Osteocyte (in vitro differentiated cells): ENCODE measurements at regions not wholly inside any gene's neighbourhood (a gene's known extent, or its start where the extent isn't known, plus 50 kb on each side); places are given as distances from the start of the nearest gene placed in this dataset.

Experiments
- DNase-seq: peaks from one replicate; pipeline ENCODE4 v3.0.0; 2021; ENCODE audit warnings: mixed read lengths; ENCODE audit not compliant: unreplicated experiment; ENCODE audit errors: extremely low spot score
- H3K27ac Mint-ChIP-seq: one replicate; pipeline ENCODE4 v1.8.0; 2021; ENCODE audit warnings: mild to moderate bottlenecking, mixed read lengths; ENCODE audit not compliant: unreplicated experiment
- H3K27me3 Mint-ChIP-seq: one replicate; pipeline ENCODE4 v1.8.0; 2021; ENCODE audit warnings: mixed read lengths; ENCODE audit not compliant: unreplicated experiment
- H3K36me3 Mint-ChIP-seq: one replicate; pipeline ENCODE4 v1.8.0; 2021; ENCODE audit warnings: mixed read lengths; ENCODE audit not compliant: unreplicated experiment
- H3K4me1 Mint-ChIP-seq: one replicate; pipeline ENCODE4 v1.8.0; 2021; ENCODE audit warnings: mixed read lengths; ENCODE audit not compliant: unreplicated experiment
- H3K4me3 Mint-ChIP-seq: one replicate; pipeline ENCODE4 v1.8.0; 2021; ENCODE audit warnings: mild to moderate bottlenecking, moderate library complexity, mixed read lengths; ENCODE audit not compliant: unreplicated experiment
- H3K9me3 Mint-ChIP-seq: one replicate; pipeline ENCODE4 v1.8.0; 2021; ENCODE audit warnings: mixed read lengths; ENCODE audit not compliant: unreplicated experiment
- CTCF ChIP-seq: fragments of 200-600 bp; sonication (generic); IDR thresholded peaks from 2 replicates; pipeline ENCODE4 v1.5.0; 2021; ENCODE audit warnings: antibody characterized with exemption, mild to moderate bottlenecking, moderate library complexity

- no peak for DNase-seq
- TF ChIP-seq CTCF, result no peak
- no peak overlapping the region for H3K4me3 Mint-ChIP-seq
- no peaks in the 10 kb centered on the region for H3K4me1 Mint-ChIP-seq
- H3K27ac Mint-ChIP-seq, result no peak overlapping the region
- no peaks in the 10 kb centered on the region for H3K27me3 Mint-ChIP-seq
- H3K36me3 Mint-ChIP-seq, result no peaks in the 10 kb centered on the region
- H3K9me3 Mint-ChIP-seq, result peaks cover 10% of the 10 kb centered on the region
Observed at GRCh38 chr11:23403210-23404185, 543.2 kb upstream of the CCDC179 start.

- TF ChIP-seq CTCF, result no peak
- no peaks in the 10 kb centered on the region for H3K36me3 Mint-ChIP-seq
- no peaks in the 10 kb centered on the region for H3K27me3 Mint-ChIP-seq
- DNase-seq, result peak; percentile 83
- H3K9me3 Mint-ChIP-seq, result peaks cover 20% of the 10 kb centered on the region
- H3K4me1 Mint-ChIP-seq, result no peaks in the 10 kb centered on the region
- no peak overlapping the region for H3K4me3 Mint-ChIP-seq
- H3K27ac Mint-ChIP-seq, result no peak overlapping the region
Observed at GRCh38 chr11:23404225-23405160, 544.2 kb upstream of the CCDC179 start.

- no peaks in the 10 kb centered on the region for H3K4me1 Mint-ChIP-seq
- TF ChIP-seq CTCF, result no peak
Observed at GRCh38 chr11:23405350-23405937, 545.2 kb upstream of the CCDC179 start.

GRCh38 chr11:23406131-23406819 lies 546.0 kb upstream of the CCDC179 start:
- Mint-ChIP-seq H3K27me3 (no peaks in the 10 kb centered on the region), H3K4me3 (no peak overlapping the region), H3K36me3 (no peaks in the 10 kb centered on the region), H3K4me1 (no peaks in the 10 kb centered on the region), H3K9me3 (peaks cover 34% of the 10 kb centered on the region), H3K27ac (no peak overlapping the region)
- no peak for TF ChIP-seq CTCF
- peak; percentile 84 for DNase-seq

More at GRCh38 chr11:23405350-23405937, 545.2 kb upstream of the CCDC179 start:
- Mint-ChIP-seq H3K27ac (no peak overlapping the region), H3K4me3 (no peak overlapping the region), H3K36me3 (no peaks in the 10 kb centered on the region), H3K9me3 (peaks cover 27% of the 10 kb centered on the region), H3K27me3 (no peaks in the 10 kb centered on the region)
- DNase-seq, result no peak
